ENCODE measurements at regions not wholly inside any gene's neighbourhood (a gene's known extent, or its start where the extent isn't known, plus 50 kb on each side); places are given as distances from the start of the nearest gene placed in this dataset.
A peak's percentile ranks its signal among the peaks of the same experiment; 100 is the strongest.

GRCh38 chr5:14011089-14012020, 66.9 kb upstream of the DNAH5 start (continued):
- TF ChIP-seq CENPX (CRISPR knock-in tag; IDR thresholded peaks at IDR 0.05): no peak
- TF ChIP-seq NFRKB (IDR thresholded peaks at IDR 0.05): no peak
- TF ChIP-seq RBAK (CRISPR knock-in tag; IDR thresholded peaks at IDR 0.05): no peak
- peak; percentile 75; the same call in 1 of the 2 replicates for TF ChIP-seq ZNF766 (CRISPR knock-in tag; IDR thresholded peaks at IDR 0.05; ENCODE audit: borderline replicate concordance)
- TF ChIP-seq ZSCAN12 (CRISPR knock-in tag; IDR thresholded peaks at IDR 0.05): peak; percentile 83; the same call in 1 of the 2 replicates
- TF ChIP-seq ZUFSP (CRISPR knock-in tag; IDR thresholded peaks at IDR 0.05; ENCODE audit: borderline replicate concordance): no peak
- TF ChIP-seq MBD4 (IDR thresholded peaks at IDR 0.05; ENCODE audit: borderline replicate concordance, low read length): no peak
- TF ChIP-seq, protein P1, sequence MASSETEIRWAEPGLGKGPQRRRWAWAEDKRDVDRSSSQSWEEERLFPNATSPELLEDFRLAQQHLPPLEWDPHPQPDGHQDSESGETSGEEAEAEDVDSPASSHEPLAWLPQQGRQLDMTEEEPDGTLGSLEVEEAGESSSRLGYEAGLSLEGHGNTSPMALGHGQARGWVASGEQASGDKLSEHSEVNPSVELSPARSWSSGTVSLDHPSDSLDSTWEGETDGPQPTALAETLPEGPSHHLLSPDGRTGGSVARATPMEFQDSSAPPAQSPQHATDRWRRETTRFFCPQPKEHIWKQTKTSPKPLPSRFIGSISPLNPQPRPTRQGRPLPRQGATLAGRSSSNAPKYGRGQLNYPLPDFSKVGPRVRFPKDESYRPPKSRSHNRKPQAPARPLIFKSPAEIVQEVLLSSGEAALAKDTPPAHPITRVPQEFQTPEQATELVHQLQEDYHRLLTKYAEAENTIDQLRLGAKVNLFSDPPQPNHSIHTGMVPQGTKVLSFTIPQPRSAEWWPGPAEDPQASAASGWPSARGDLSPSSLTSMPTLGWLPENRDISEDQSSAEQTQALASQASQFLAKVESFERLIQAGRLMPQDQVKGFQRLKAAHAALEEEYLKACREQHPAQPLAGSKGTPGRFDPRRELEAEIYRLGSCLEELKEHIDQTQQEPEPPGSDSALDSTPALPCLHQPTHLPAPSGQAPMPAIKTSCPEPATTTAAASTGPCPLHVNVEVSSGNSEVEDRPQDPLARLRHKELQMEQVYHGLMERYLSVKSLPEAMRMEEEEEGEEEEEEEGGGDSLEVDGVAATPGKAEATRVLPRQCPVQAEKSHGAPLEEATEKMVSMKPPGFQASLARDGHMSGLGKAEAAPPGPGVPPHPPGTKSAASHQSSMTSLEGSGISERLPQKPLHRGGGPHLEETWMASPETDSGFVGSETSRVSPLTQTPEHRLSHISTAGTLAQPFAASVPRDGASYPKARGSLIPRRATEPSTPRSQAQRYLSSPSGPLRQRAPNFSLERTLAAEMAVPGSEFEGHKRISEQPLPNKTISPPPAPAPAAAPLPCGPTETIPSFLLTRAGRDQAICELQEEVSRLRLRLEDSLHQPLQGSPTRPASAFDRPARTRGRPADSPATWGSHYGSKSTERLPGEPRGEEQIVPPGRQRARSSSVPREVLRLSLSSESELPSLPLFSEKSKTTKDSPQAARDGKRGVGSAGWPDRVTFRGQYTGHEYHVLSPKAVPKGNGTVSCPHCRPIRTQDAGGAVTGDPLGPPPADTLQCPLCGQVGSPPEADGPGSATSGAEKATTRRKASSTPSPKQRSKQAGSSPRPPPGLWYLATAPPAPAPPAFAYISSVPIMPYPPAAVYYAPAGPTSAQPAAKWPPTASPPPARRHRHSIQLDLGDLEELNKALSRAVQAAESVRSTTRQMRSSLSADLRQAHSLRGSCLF (CRISPR knock-in tag; IDR thresholded peaks at IDR 0.05; ENCODE audit: borderline replicate concordance): no peak
- TF ChIP-seq, protein P2, sequence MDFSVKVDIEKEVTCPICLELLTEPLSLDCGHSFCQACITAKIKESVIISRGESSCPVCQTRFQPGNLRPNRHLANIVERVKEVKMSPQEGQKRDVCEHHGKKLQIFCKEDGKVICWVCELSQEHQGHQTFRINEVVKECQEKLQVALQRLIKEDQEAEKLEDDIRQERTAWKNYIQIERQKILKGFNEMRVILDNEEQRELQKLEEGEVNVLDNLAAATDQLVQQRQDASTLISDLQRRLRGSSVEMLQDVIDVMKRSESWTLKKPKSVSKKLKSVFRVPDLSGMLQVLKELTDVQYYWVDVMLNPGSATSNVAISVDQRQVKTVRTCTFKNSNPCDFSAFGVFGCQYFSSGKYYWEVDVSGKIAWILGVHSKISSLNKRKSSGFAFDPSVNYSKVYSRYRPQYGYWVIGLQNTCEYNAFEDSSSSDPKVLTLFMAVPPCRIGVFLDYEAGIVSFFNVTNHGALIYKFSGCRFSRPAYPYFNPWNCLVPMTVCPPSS (IDR thresholded peaks at IDR 0.05): no peak
- no peak for TF ChIP-seq IRX3 (CRISPR knock-in tag; IDR thresholded peaks at IDR 0.05; ENCODE audit: borderline replicate concordance, low read depth)
- no peak for TF ChIP-seq MED13 (CRISPR knock-in tag; IDR thresholded peaks at IDR 0.05)
- no peak for TF ChIP-seq NFYB (CRISPR knock-in tag; IDR thresholded peaks at IDR 0.05)
- no peak for TF ChIP-seq CEBPG (CRISPR knock-in tag; IDR thresholded peaks at IDR 0.05)
- no peak for TF ChIP-seq AGO1 (IDR thresholded peaks at IDR 0.05; ENCODE audit: low read depth, low read length, poor library complexity, severe bottlenecking)
- TF ChIP-seq HNF4A (CRISPR knock-in tag; IDR thresholded peaks at IDR 0.05): no peak
- no peak for TF ChIP-seq ZNF414 (CRISPR knock-in tag; IDR thresholded peaks at IDR 0.05)
- no peak for TF ChIP-seq SMARCE1 (IDR thresholded peaks at IDR 0.05; ENCODE audit: borderline replicate concordance)

Measured in HepG2 (cell line).